ENCODE measurements at regions not wholly inside any gene's neighbourhood (a gene's known extent, or its start where the extent isn't known, plus 50 kb on each side); places are given as distances from the start of the nearest gene placed in this dataset.

GRCh38 chr5:56482363-56482762 lies 249.2 kb upstream of the ANKRD55 start:
- DNase-seq (ENCODE audit: low read depth in 2 of 2), result no peak

- no peak for DNase-seq (ENCODE audit: low read depth in 2 of 2)
These were observed 248.6 kb upstream of the ANKRD55 start for GRCh38 chr5:56481428-56482357.

GRCh38 chr5:56480705-56481427 lies 247.7 kb upstream of the ANKRD55 start:
- DNase-seq (ENCODE audit: low read depth in 2 of 2), result no peak

GRCh38 chr5:56480078-56480704 lies 247.1 kb upstream of the ANKRD55 start:
- DNase-seq (ENCODE audit: low read depth in 2 of 2), result no peak

GRCh38 chr5:56479696-56480077 lies 246.6 kb upstream of the ANKRD55 start:
- no peak for DNase-seq (ENCODE audit: low read depth in 2 of 2)

- DNase-seq (ENCODE audit: low read depth in 2 of 2), result no peak
These were observed 246.0 kb upstream of the ANKRD55 start for GRCh38 chr5:56479126-56479525.

- no peak for DNase-seq (ENCODE audit: low read depth in 2 of 2)
These were observed 244.9 kb upstream of the ANKRD55 start for GRCh38 chr5:56478062-56478461.

GRCh38 chr5:56476487-56476856 lies 243.3 kb upstream of the ANKRD55 start:
- DNase-seq (ENCODE audit: low read depth in 2 of 2), result no peak

GRCh38 chr5:56475689-56476486 lies 242.8 kb upstream of the ANKRD55 start:
- no peak for DNase-seq (ENCODE audit: low read depth in 2 of 2)

GRCh38 chr5:56471707-56472106 lies 238.6 kb upstream of the ANKRD55 start:
- DNase-seq (ENCODE audit: low read depth in 2 of 2), result no peak

GRCh38 chr5:56470007-56470406 lies 236.9 kb upstream of the ANKRD55 start:
- DNase-seq (ENCODE audit: low read depth in 2 of 2), result no peak

GRCh38 chr5:56468277-56468676 lies 235.1 kb upstream of the ANKRD55 start:
- no peak for DNase-seq (ENCODE audit: low read depth in 2 of 2)

GRCh38 chr5:56467176-56467717 lies 234.1 kb upstream of the ANKRD55 start:
- no peak for DNase-seq (ENCODE audit: low read depth in 2 of 2)

GRCh38 chr5:56466136-56466816 lies 233.1 kb upstream of the ANKRD55 start:
- no peak for DNase-seq (ENCODE audit: low read depth in 2 of 2)

- no peak for DNase-seq (ENCODE audit: low read depth in 2 of 2)
These were observed 232.6 kb upstream of the ANKRD55 start for GRCh38 chr5:56465769-56466135.

- DNase-seq (ENCODE audit: low read depth in 2 of 2), result no peak
These were observed 232.0 kb upstream of the ANKRD55 start for GRCh38 chr5:56464935-56465768.

- DNase-seq (ENCODE audit: low read depth in 2 of 2), result no peak
These were observed 230.9 kb upstream of the ANKRD55 start for GRCh38 chr5:56463944-56464571.

- DNase-seq (ENCODE audit: low read depth in 2 of 2), result no peak
These were observed 228.5 kb upstream of the ANKRD55 start for GRCh38 chr5:56461584-56461983.

GRCh38 chr5:56460681-56461191 lies 227.6 kb upstream of the ANKRD55 start:
- DNase-seq (ENCODE audit: low read depth in 2 of 2), result no peak
